ENCODE measurements at regions not wholly inside any gene's neighbourhood (a gene's known extent, or its start where the extent isn't known, plus 50 kb on each side); places are given as distances from the start of the nearest gene placed in this dataset.

GRCh38 chr14:25237845-25238244, 187.9 kb upstream of the STXBP6 start:
- no peak for TF ChIP-seq POLR2AphosphoS5 (IDR thresholded peaks at IDR 0.05)
- no peak for TF ChIP-seq CTCF (IDR thresholded peaks at IDR 0.05)

Measured in breast epithelium (tissue), 3 donors.